Astrocyte (in vitro differentiated cells and primary cell): ENCODE measurements at regions not wholly inside any gene's neighbourhood (a gene's known extent, or its start where the extent isn't known, plus 50 kb on each side); places are given as distances from the start of the nearest gene placed in this dataset.
"Not testable (repeated sequence)": the region's sequence is repeated elsewhere in the genome, so short reads cannot be mapped to it uniquely, and the experiment has no call there.

Source experiments
- DNase-seq: peaks from one replicate; pipeline ENCODE4 v3.0.0-alpha.2; 2010; ENCODE audit warnings: low read depth
- FAIRE-seq: peaks from 2 replicates; lab custom pipeline; 2011; peaks lifted over from hg19 to GRCh38; lab: Jason Lieb, UNC
- H2AFZ ChIP-seq: 2 replicates; pipeline ENCODE4 v1.6.0; 2012; ENCODE audit warnings: low read depth, low read length, inconsistent platforms
- H3K27ac ChIP-seq: 2 replicates; pipeline ENCODE4 v1.5.1; 2011; ENCODE audit warnings: low read depth, low read length, inconsistent platforms
- H3K27me3 ChIP-seq: 2 replicates; pipeline ENCODE4 v1.6.0; 2011; ENCODE audit warnings: low read length, inconsistent platforms; ENCODE audit not compliant: insufficient read depth
- H3K36me3 ChIP-seq: 2 replicates; pipeline ENCODE4 v1.5.1; 2011; ENCODE audit warnings: low read length, inconsistent platforms; ENCODE audit not compliant: insufficient read depth
- H3K4me1 ChIP-seq: 2 replicates; pipeline ENCODE4 v1.5.1; 2011; ENCODE audit warnings: low read length, inconsistent platforms; ENCODE audit not compliant: insufficient read depth
- H3K4me2 ChIP-seq: 2 replicates; pipeline ENCODE4 v1.6.0; 2012; ENCODE audit warnings: low read length, inconsistent platforms
- H3K4me3 ChIP-seq: 2 replicates; pipeline ENCODE4 v1.5.1; 2011; ENCODE audit warnings: low read depth, mild to moderate bottlenecking, low read length, inconsistent platforms; ENCODE audit not compliant: insufficient read depth
- H3K79me2 ChIP-seq: 2 replicates; pipeline ENCODE4 v1.6.0; 2012; ENCODE audit warnings: mild to moderate bottlenecking, low read length, inconsistent platforms; ENCODE audit not compliant: insufficient read depth
- H3K9ac ChIP-seq: 2 replicates; pipeline ENCODE4 v1.6.0; 2012; ENCODE audit warnings: mild to moderate bottlenecking, low read length, inconsistent platforms
- H3K9me3 ChIP-seq: 2 replicates; pipeline ENCODE4 v1.5.1; 2012; ENCODE audit warnings: low read depth, mild to moderate bottlenecking, low read length, inconsistent platforms; ENCODE audit not compliant: insufficient read depth
- H4K20me1 ChIP-seq: 2 replicates; pipeline ENCODE4 v1.6.0; 2012; ENCODE audit warnings: low read length, inconsistent platforms; ENCODE audit not compliant: insufficient read depth
- H3K27ac Mint-ChIP-seq: one replicate; pipeline ENCODE4 v1.8.0; 2021; ENCODE audit warnings: mild to moderate bottlenecking, mixed read lengths; ENCODE audit not compliant: unreplicated experiment
- H3K27me3 Mint-ChIP-seq: one replicate; pipeline ENCODE4 v1.8.0; 2021; ENCODE audit warnings: low read depth, mixed read lengths; ENCODE audit not compliant: unreplicated experiment
- H3K36me3 Mint-ChIP-seq: one replicate; pipeline ENCODE4 v1.8.0; 2021; ENCODE audit warnings: low read depth, mixed read lengths; ENCODE audit not compliant: unreplicated experiment
- H3K4me1 Mint-ChIP-seq: one replicate; pipeline ENCODE4 v1.8.0; 2021; ENCODE audit warnings: low read depth, mixed read lengths; ENCODE audit not compliant: unreplicated experiment
- H3K4me3 Mint-ChIP-seq: one replicate; pipeline ENCODE4 v1.8.0; 2021; ENCODE audit warnings: mild to moderate bottlenecking, moderate library complexity, mixed read lengths; ENCODE audit not compliant: unreplicated experiment
- H3K9me3 Mint-ChIP-seq: one replicate; pipeline ENCODE4 v1.8.0; 2021; ENCODE audit warnings: mild to moderate bottlenecking, mixed read lengths; ENCODE audit not compliant: unreplicated experiment
- EZH2 ChIP-seq: IDR thresholded peaks from 2 replicates; pipeline ENCODE4 v1.6.1; 2012; ENCODE audit warnings: mild to moderate bottlenecking, low read length, inconsistent platforms; ENCODE audit not compliant: insufficient read depth
- TF ChIP-seq, protein P1 (sequence below): IDR thresholded peaks from 2 replicates; pipeline ENCODE4 v1.5.1; 2011; ENCODE audit warnings: low read depth, mild to moderate bottlenecking, inconsistent platforms, low read length, moderate library complexity; ENCODE audit not compliant: insufficient read depth

DNA sequence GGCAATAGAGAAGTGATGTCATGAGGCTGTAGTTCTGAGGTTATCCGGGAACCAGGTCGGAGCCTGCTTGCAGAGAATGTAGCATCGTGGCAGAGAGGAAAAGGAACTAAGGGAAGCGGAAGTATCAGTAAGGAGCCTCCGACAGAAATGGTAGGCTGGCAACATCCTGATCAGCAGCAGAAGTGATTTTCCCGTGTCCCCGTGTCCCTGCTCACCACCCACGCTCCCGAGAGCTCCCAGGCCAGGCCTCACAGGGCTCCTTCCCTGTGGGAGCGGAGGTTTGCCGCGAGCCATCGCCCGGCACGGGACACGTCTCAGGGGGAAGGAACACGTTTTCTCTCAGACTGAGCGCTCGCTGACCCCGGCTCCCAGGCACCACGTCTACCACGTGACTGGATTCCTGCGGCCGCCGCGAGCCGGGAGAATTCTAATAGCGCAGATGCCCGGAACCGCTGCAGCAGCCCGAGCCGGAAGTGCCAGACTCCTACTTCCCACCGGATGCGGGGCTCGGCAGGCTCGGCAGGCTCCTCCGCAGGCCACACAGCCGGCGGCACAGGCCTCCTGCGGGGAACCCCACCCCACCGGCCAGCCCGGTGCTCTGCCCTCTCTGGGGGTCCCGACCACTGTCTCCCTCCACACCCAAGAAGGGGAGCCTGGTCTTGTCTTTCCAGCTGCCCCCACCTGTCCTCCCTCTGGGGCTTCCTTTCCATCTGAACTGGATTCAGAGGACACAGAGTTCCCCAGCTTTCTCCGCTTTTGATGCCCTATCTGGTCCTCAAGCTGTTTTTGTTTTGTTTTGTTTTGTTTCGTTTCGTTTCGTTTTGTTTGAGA, 99.3 kb downstream of the BDH1 start:
- FAIRE-seq (no peak), DNase-seq (peak; percentile 88)
- Histone ChIP-seq H3K9ac (peak overlapping the region; percentile 79), H3K9me3 (no peaks in the 10 kb centered on the region), H3K4me2 (peak overlapping the region; percentile 85), H3K4me1 (peaks cover 14% of the 10 kb centered on the region), H3K27me3 (no peaks in the 10 kb centered on the region), H3K27ac (peak overlapping the region; percentile 81), H3K79me2 (no peaks in the 10 kb centered on the region), H2AFZ (peak overlapping the region; percentile 90), H4K20me1 (no peaks in the 10 kb centered on the region), H3K4me3 (peak overlapping the region; percentile 45), H3K36me3 (no peaks in the 10 kb centered on the region)
- TF ChIP-seq EZH2 = no peak
- TF ChIP-seq, protein P1, sequence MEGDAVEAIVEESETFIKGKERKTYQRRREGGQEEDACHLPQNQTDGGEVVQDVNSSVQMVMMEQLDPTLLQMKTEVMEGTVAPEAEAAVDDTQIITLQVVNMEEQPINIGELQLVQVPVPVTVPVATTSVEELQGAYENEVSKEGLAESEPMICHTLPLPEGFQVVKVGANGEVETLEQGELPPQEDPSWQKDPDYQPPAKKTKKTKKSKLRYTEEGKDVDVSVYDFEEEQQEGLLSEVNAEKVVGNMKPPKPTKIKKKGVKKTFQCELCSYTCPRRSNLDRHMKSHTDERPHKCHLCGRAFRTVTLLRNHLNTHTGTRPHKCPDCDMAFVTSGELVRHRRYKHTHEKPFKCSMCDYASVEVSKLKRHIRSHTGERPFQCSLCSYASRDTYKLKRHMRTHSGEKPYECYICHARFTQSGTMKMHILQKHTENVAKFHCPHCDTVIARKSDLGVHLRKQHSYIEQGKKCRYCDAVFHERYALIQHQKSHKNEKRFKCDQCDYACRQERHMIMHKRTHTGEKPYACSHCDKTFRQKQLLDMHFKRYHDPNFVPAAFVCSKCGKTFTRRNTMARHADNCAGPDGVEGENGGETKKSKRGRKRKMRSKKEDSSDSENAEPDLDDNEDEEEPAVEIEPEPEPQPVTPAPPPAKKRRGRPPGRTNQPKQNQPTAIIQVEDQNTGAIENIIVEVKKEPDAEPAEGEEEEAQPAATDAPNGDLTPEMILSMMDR = no peak
- H3K27me3 Mint-ChIP-seq = peaks cover 16% of the 10 kb centered on the region
- peak overlapping the region; percentile 62 for H3K4me3 Mint-ChIP-seq
- peak overlapping the region; percentile 70 for H3K27ac Mint-ChIP-seq
- no peaks in the 10 kb centered on the region for H3K9me3 Mint-ChIP-seq
- H3K4me1 Mint-ChIP-seq = peaks cover 9% of the 10 kb centered on the region
- no peaks in the 10 kb centered on the region for H3K36me3 Mint-ChIP-seq

- H3K4me1 Mint-ChIP-seq, H3K9ac ChIP-seq, H3K4me3 Mint-ChIP-seq, H3K79me2 ChIP-seq, H3K36me3 Mint-ChIP-seq, H3K36me3 ChIP-seq, H3K4me2 ChIP-seq, H3K27me3 ChIP-seq, H3K4me3 ChIP-seq, H3K9me3 Mint-ChIP-seq, H3K9me3 ChIP-seq, DNase-seq, H2AFZ ChIP-seq, H3K27ac Mint-ChIP-seq, FAIRE-seq, H3K27ac ChIP-seq, H4K20me1 ChIP-seq: not testable (repeated sequence)
- H3K4me1 ChIP-seq = peaks cover 14% of the 10 kb centered on the region
- peaks cover 17% of the 10 kb centered on the region for H3K27me3 Mint-ChIP-seq
These were observed 100.9 kb downstream of the BDH1 start for GRCh38 chr3:197454841-197455240.

DNA sequence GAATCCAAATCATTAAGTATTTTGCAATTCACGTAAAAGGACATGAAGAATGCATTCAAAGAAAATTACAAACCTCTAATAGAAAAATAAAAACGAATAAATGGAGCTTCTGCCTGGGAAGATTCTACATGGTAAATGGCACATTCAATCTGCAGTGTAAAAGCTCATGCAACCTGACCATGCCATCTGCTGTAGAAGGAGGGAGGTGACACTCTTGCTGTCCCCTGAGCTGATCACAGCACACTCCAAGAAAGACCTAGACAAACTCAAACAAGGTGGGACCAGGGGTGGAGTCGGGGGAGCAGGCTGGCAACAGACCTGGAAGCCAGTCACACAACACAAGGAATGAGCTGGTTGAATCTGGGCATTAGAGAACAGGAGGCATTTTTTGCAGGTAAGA, 101.8 kb downstream of the BDH1 start:
- FAIRE-seq (no peak), DNase-seq (no peak)
- Mint-ChIP-seq H3K36me3 (no peaks in the 10 kb centered on the region), H3K4me1 (peaks cover 9% of the 10 kb centered on the region), H3K27ac (no peak overlapping the region), H3K4me3 (no peak overlapping the region), H3K9me3 (no peaks in the 10 kb centered on the region), H3K27me3 (peaks cover 17% of the 10 kb centered on the region)
- TF ChIP-seq EZH2 = no peak
- TF ChIP-seq, protein P1 = no peak
- Histone ChIP-seq H3K9ac (no peak overlapping the region), H3K4me1 (peaks cover 14% of the 10 kb centered on the region), H3K27ac (no peak overlapping the region), H3K27me3 (no peaks in the 10 kb centered on the region), H3K36me3 (no peaks in the 10 kb centered on the region), H3K79me2 (no peaks in the 10 kb centered on the region), H3K9me3 (no peaks in the 10 kb centered on the region), H3K4me3 (no peak overlapping the region), H3K4me2 (no peak overlapping the region), H2AFZ (no peak overlapping the region), H4K20me1 (no peaks in the 10 kb centered on the region)
